SHP77 (cell line): ENCODE measurements at regions not wholly inside any gene's neighbourhood (a gene's known extent, or its start where the extent isn't known, plus 50 kb on each side); places are given as distances from the start of the nearest gene placed in this dataset.
"Not testable (repeated sequence)": the region's sequence is repeated elsewhere in the genome, so short reads cannot be mapped to it uniquely, and the experiment has no call there.

Experiments used
- DNase-seq, 2 experiments: peaks; one replicate each; lab custom pipeline; 2025; lab: John Stamatoyannopoulos, UW

GRCh38 chr17:77037943-77038342 lies 102.8 kb upstream of the SEC14L1 start:
- no peak for DNase-seq

GRCh38 chr17:77038884-77039555 lies 101.7 kb upstream of the SEC14L1 start:
- no peak for DNase-seq

- peak; percentile 48 to 68 for DNase-seq
Measured at GRCh38 chr17:77042476-77043231, 98.1 kb upstream of the SEC14L1 start.

- DNase-seq, result no peak
Measured at GRCh38 chr17:77045441-77046041, 95.2 kb upstream of the SEC14L1 start.

GRCh38 chr17:77049440-77049839 lies 91.3 kb upstream of the SEC14L1 start:
- peak; percentile 58 to 66 for DNase-seq

GRCh38 chr17:77050901-77051300 lies 89.9 kb upstream of the SEC14L1 start:
- not testable (repeated sequence) for DNase-seq

GRCh38 chr17:77054936-77055335 lies 85.8 kb upstream of the SEC14L1 start:
- no peak for DNase-seq

GRCh38 chr17:77055453-77055852 lies 85.3 kb upstream of the SEC14L1 start:
- DNase-seq, result no peak

- DNase-seq, result no peak
Measured at GRCh38 chr17:77058016-77058415, 82.8 kb upstream of the SEC14L1 start.

GRCh38 chr17:77061669-77062068 lies 79.1 kb upstream of the SEC14L1 start:
- no peak for DNase-seq

GRCh38 chr17:77064598-77064997 lies 76.2 kb upstream of the SEC14L1 start:
- no peak for DNase-seq

- DNase-seq, result no peak
Measured at GRCh38 chr17:77066165-77066564, 74.6 kb upstream of the SEC14L1 start.

- DNase-seq, result peak; percentile 59 to 80
Measured at GRCh38 chr17:77066726-77067409, 73.9 kb upstream of the SEC14L1 start.

- no peak for DNase-seq
Measured at GRCh38 chr17:77068915-77069314, 71.9 kb upstream of the SEC14L1 start.

- no peak for DNase-seq
Measured at GRCh38 chr17:77070888-77071279, 69.9 kb upstream of the SEC14L1 start.

- no peak for DNase-seq
Measured at GRCh38 chr17:77071925-77072490, 68.8 kb upstream of the SEC14L1 start.

- DNase-seq, result no peak
Measured at GRCh38 chr17:77072670-77073069, 68.1 kb upstream of the SEC14L1 start.

GRCh38 chr17:77074681-77075080 lies 66.1 kb upstream of the SEC14L1 start:
- DNase-seq, result no peak

- DNase-seq, result peak; percentile 35 to 36
Measured at GRCh38 chr17:77076124-77076830, 64.5 kb upstream of the SEC14L1 start.

GRCh38 chr17:77083531-77083930 lies 57.2 kb upstream of the SEC14L1 start:
- peak in 1 of 2 experiments; percentile 30 for DNase-seq

- no peak for DNase-seq
Measured at GRCh38 chr17:77085926-77086432, 54.8 kb upstream of the SEC14L1 start.
